ENCODE measurements at regions not wholly inside any gene's neighbourhood (a gene's known extent, or its start where the extent isn't known, plus 50 kb on each side); places are given as distances from the start of the nearest gene placed in this dataset.

DNA sequence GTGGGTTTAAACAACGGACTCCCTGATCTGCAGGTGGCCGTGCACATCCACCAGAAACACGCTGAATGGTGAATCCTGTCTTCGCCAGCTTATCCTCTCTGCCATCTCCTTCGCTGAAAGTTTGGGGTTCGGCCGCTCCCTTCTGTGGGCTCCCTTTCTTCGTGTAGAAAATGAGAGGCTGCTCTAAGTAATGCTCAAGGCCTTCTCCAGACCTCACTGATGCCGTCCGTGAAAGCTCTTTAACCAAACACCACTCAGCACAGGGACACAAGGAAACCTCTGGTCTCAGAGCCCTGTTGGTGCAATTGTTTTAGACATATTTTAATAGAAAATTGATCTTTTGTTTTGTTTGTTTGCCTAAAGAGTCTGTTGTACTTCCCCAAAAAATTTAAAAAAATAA is 596.5 kb downstream of the IRX1 start:
- DNase-seq (ENCODE audit: low read depth), result no peak

DNA sequence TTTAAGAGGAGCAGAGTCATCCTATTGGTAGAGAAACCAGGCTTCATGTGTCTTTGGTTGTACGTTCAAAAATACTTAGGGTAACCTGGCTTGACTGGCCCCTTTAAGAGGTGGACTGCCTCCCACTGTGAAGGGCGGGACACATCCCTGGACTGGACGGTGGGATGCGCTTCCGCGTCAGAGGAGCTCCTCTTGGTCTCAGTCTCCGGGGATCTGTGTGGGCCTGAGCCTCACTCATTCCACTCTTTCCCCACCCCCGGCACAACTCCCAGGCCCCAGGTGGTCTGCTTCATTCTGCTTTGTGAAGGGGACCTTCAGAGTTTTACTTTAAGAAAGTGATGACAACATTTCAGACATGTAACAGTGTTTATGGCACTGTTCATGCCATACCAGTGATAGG is 601.1 kb downstream of the IRX1 start:
- DNase-seq (ENCODE audit: low read depth), result no peak

DNA sequence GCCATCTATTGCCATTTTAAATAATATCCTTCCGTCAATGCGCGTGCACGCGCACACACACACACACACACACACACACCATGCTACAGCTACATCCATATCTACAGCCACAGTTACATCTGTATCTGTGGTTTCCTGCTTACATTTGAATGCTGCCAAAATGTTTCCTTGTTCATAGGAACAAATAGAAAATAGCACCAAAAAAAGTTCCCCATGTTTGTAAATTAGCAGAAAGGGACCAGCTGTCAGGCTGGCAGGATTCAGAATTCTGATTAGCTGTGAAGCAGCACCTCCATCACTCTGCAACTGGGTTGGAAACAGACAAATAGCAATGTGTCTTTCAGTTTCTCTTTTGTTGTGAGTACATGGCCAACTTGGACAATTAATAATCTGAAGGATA is 601.5 kb downstream of the IRX1 start:
- no peak for DNase-seq (ENCODE audit: low read depth)

DNA sequence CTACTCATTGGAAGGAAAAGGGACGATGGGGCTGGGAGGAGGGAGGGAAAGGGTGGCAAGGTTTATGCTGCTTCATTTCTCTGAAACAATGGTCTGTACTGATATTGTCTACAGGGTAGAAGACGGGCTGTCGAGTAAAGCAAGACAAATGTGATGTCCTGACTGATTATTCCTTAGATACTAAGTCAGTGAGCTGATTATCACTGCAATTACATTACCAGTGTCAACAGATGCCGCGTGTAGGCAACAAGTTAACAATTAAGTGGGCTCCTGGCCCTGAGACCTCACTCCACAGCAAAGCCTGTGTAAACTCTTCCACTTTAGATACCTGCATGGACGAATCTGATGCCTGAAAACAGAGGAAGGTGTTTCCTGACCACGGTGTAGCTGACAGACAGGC is 602.8 kb downstream of the IRX1 start:
- no peak for DNase-seq (ENCODE audit: low read depth)

DNA sequence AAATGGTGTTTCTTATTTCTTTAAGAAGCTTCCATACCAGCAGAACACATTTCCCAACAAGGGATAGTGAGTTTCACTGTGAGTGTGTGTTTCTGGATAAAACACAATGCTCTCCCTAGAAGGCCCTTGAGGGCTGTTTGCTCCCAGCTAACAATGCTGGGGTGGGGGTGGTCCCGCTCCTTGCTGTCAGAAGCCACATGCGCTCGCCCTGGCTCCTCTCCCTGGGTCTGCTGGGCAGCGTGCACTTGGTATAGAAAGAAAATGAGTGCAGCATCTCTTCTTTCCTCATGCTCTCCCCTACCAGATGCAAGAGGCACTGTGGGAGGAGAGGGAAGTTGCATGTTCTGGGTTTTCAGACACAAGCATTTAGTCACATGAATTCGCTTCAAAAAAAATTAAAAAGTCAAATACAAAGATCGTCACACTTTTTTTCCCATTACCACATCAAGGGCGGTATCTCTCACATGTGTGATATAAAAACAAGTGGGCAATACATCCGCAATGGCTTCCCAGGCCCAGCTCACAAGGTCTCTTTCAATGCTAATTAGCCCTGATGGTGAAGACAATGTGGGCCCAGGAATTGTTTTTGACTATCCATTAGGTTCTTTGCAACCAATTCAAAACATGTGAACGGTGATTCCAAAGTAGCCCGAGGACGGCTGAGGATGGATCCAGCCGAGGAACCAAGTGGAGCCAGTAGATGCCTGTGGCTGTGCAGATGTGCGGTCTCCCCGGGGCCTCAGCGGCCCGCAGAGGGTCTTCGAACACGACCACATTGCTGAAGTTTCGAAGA is 603.6 kb downstream of the IRX1 start:
- no peak for DNase-seq (ENCODE audit: low read depth)

DNA sequence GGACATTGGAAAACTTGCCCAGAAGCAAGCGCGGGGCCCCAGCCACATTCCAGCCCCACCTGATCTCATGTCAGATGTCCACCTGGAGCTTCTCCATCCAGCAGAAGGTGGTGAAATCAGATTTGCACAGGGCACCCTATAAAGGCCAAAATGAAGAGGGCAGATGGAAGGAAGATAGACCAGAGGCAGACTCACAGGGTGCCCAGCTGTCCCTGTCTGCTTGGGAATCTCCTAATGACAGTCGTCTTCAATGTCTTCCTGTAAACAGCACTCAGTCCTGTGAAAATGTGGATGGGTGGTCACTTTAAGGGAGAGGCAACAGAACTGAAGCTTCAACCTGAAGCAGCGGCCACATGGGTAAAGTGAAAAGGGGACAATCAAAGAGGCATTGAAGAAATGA is 607.5 kb downstream of the IRX1 start:
- no peak for DNase-seq (ENCODE audit: low read depth)

DNA sequence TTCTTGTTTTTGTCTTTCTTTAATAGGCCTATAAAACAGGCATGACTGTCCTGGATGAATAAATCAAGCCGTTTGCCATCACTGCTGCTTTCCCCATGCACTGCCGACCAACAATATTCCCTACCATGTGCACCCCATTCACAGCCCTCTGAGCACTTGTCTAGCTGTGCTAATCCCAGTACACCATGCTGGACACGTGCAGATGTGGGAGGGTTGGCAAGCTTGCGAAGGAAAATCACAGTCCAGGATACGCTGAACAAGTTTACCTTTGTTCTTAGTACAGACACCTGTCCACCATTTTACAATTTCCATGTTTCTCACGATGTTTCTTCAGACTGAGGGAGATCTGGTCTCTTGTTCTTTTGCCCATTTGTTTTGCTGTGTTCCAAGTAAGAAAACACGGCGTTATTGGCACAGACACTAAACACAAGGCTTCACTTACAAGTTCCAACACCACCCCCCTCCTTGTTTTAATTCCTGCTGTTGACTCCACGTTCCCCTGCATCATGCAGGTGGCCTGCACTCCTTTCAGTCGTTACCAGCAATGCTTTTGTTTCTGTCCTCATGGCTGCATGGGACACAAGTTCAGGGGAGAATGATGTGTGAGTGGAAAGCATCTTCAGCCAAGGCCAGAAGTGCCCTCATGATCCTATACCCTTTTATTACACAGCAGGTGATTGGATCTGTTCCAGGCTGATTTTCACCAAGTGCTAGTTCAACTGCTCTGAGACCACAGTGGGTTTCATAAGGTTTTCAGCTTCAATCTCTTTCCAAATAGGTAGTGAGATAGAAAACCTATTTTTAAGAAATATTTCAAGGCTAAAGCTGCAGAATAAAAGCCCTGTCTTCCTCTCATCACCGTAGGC is 608.9 kb downstream of the IRX1 start:
- DNase-seq (ENCODE audit: low read depth), result no peak

DNA sequence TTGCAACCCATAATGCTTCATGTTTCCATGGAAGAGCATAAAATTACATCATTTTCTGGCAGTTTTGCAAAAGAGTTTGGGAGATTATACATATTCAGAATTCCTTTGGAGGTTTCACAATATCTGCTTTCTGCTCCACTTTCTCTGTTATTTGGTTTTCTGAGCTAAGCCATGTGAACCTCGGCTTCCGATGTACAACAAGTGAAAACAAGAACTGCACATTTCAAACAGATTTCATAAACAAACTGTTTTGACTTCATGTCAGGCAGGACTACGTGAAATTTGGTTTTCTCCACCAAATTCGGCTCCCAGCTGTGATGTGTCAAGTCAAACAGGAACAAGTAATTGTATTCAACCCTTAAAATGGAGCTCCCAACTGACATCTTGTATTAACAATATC is 609.8 kb downstream of the IRX1 start:
- no peak for DNase-seq (ENCODE audit: low read depth)

DNA sequence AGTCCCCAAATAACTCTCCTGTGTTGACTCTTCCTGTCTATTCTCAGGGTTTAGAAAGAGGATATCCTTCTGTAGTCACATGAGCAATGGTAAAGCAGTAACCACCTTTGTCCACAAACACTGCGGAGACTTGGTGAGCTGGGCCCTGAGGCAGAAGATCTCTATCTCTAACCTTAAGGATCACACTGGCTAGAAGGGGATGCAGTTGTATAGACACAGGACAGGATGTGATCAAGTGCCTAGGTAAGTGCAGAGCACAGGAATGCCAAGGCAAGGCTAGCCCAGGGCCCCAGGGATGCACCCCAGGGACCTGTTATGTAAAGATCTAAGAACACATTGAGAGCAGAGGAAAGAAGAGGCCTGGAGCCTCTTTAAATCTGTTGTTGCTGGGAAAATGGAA is 610.5 kb downstream of the IRX1 start:
- DNase-seq (ENCODE audit: low read depth), result no peak

DNA sequence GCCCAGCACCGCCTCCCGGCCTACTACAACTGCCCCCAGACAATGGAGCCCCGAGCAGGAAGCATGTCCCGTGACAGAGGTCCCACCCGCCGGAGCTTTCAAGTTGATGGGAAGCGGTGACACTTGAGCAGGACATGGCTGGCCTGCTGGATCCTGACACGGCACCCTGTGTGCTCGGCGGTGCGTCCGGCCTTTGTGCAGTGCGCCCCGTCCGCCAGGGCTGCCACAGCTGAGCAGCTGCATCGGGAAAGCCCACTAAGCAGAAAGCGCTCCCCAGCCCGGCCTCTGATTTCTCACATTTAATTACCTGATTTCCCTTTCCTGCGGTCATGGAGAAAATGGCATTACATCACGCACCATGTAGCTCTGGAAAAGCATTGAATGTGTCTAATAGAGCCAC is 611.9 kb downstream of the IRX1 start:
- DNase-seq (ENCODE audit: low read depth), result no peak

DNA sequence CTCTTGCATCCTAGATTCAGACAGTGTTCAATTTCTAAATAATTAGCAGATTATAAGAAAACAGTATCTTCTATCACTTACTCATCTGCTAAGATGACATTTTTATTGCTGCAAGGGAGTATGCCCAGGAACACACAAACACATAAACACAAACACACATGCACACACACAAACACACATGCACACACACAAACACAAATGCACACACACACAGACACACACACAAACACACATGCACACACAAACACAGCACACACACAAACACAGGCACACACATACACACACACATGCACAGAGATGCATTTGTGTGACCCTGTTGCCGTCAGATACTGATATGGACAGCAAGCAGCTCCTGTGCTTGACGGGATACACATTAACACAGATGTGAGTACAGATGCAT is 612.9 kb downstream of the IRX1 start:
- no peak for DNase-seq (ENCODE audit: low read depth)

DNA sequence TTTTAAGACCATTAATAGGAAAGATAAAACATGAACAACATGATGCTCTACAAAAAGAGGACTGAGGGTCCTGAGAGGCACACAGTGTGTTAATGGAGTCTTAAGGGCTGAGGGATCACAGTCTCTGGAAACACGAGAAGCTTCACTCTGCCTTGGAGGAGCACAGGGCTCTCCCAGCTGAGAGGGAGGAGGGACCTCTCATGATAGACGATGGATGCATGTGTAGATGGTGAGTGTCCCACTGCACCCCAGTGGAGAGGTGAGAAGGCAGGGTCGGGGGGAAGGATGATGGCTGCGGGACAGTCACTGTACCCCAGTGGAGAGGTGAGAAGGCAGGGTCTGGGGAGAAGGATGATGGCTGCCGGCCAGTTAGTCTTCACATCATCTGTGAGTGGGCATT is 613.4 kb downstream of the IRX1 start:
- no peak for DNase-seq (ENCODE audit: low read depth)

DNA sequence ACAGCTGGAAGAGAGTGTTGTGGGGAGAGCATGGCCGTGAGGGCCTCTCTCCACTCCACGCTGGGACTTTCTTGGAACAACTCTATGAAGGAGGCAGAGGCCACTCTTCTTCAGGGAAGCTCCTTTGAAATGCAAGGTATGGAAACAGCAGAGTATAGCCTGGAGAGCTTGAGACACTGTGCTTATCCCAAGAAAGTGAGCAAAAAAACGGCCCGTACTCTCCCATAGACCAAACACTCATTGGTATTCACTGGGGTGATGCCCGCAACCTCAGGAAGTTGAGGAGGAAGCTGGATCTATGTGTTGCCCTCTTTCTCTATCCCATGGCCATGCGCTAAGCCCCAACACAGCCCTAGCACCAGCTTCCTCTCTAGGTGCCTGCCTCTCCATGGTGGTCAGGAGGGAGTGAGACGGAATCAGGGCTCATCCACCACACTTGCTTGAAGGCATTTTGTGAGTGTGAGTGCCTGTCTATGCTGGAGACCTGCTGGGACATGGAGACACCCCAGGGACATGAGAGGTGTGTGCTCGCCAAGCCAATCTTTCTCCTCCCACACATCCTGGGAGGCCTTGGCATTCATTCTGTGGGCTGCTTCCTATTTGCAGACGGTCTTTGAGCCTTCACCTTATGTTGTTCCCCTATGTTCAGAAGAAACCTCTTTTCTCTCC is 616.6 kb downstream of the IRX1 start:
- DNase-seq (ENCODE audit: low read depth), result no peak

DNA sequence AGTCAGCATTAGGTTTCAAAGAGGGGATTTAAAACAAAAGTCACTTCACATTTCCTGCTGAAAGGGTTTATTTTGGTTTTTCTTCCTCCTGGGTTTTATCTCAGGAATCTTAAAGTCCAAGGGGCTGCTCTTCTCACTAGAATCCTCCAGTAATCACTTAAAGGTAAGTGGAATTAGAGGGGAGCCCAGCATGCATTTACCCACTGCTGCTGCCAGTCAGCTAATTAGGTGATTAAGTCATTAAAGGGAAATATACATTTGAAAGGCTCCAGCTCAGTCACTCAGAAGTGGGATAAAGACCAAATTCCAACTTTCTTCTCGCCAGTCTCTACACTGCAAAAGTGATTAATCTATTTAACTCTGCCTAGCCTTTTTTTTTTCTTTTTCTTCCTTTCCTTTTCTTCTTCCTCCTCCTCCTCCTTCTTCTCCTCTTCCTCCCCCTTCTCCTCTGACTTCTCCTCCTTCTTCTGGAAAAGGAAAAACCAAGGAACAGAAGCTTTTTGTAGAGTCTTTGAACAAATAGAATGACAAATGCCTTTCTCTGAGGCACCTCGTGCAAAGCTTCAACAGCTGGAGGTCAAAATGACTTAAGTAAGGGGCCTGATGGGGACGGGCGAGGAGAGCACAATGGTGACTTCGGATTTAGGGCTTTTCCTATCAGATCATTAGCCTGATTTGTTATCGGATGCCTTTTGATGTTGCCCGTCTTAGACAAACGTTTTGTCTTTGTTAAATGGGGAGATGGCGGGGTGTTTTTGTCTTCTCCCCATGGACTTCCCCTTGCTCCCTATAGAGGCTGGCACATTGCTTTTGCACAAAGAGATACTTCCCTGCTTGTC is 617.6 kb downstream of the IRX1 start:
- DNase-seq (ENCODE audit: low read depth), result no peak

DNA sequence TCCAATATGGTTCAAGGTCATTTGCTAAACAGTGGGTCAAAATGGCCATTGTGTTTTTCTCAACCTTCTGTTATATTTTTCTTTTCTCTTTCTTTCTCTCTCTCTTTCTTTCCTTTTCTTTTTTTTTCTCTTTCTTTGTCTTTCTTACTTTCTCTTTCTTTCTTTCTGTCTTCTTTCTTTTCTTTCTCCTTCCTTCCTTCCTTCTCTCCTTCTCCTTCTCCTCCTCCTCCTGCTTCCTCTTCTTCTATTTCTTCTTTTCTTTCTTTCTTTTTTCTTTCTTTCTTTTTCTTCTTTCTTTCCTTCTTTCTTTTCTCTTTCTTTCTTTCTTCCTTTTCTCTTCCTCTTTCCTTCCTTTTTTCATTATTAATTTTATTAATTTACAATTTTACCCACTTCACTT is 619.5 kb downstream of the IRX1 start:
- DNase-seq (ENCODE audit: low read depth), result no peak

DNA sequence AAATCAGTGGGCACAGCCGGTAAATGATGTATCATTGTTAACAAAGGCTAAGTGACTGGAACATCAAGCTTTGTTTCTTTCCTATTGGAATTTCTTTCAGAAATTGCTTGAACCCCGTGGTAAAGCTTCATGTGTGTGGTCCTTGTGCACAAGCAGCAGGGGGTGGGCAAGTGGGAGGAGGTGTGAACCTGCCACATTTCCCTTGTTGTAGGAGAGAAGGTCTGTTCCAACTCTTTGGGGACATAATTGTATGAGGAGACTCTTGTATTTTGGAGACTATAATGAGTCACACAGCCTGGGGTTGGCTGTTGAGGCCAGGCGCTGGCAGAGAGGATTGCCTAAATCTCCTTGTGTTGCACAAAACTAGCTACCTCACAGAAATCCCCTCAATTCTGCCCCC is 620.5 kb downstream of the IRX1 start:
- no peak for DNase-seq (ENCODE audit: low read depth)

DNA sequence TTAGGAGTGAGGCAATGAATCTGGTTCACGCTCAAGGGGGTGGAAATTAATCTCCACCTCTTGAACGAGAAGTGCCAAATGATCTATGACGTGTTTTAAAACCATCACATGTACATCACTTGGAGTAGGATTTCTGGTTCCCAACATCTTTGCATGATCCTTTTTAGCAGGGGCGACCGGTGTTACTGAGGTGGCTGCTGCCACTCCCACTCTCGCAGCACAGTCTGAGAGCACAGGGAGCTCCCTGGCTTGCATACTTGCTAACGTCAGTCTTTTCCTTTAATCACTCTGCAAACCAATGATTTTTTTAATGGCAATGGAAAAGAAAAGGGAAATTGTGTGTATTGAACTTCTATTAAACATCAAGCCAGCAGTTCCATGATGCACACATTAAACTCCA is 624.4 kb downstream of the IRX1 start:
- DNase-seq (ENCODE audit: low read depth), result no peak

DNA sequence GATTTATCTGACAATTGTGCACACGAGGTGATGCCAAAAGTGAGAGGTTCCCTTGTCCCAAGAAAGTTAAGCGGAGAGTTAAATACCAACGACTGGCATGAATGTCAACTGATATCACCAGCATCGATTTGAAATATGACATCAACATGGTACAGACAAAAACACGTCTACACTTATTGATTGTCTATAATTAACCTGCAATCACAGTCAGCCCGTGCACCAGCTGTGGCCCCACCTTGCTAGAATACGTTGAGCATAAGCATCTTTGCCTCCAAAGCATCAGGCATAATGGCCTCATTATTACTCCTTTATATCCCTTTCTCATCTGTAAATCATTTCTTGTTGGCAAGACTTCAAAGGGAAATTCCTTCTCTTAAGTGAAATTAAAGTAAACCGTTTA is 625.4 kb downstream of the IRX1 start:
- DNase-seq (ENCODE audit: low read depth), result no peak

DNA sequence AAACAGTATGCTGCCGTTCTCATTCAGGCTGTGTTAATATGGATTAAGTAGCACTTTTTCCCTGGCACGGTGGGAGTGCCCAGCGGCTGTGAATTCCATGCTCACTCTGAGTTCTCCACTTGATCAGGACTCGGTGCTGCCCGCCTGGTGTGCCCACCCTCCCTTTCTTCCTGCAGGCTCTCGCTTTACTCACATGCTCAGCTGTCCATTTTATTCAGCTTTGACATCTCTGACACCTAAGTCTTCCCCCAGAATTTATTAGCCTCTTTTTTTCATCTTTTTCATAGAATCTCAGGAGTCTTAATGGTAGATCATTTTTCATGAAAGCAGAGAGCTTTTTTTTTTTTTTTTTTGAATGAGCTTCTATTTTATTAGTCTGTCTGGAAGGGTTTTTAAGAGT is 626.5 kb downstream of the IRX1 start:
- no peak for DNase-seq (ENCODE audit: low read depth)

DNA sequence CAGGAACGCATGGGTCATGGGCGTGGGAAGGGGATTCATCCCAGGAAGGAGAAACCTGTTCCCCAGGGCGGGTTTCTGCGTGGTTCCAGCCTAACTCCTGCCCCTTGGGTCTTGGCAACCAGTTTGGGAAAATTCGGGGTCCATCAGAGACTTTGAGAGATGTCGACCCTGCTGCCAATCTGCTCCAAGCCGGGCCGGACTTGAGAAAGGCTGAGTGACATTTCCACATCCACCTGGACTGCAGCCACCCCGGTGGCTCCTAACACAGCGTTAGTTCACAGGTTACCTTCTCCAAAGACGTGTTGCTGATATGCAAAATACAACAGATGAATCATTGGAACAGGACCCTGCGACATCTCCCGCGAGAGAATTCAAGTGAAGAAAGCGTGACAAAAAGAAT is 627.2 kb downstream of the IRX1 start:
- DNase-seq (ENCODE audit: low read depth), result no peak

DNA sequence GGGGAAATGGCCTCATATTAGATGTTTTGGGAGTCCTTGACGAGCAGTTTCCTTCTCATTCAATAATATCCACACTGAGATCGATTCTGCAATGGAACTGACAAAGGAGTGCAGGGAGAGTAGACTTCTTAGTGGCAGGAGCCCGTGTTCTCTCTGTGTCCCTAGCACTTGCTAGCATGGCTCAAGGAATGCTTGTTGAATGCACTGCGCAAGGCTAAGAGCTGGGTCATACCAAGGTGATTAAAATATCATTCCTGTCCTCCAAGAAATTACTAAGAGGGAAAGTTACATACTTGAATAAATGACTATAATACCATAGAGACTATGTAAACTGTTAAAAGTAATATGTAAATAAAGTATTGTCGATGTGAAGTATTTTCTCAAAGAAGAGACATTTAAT is 630.1 kb downstream of the IRX1 start:
- no peak for DNase-seq (ENCODE audit: low read depth)

DNA sequence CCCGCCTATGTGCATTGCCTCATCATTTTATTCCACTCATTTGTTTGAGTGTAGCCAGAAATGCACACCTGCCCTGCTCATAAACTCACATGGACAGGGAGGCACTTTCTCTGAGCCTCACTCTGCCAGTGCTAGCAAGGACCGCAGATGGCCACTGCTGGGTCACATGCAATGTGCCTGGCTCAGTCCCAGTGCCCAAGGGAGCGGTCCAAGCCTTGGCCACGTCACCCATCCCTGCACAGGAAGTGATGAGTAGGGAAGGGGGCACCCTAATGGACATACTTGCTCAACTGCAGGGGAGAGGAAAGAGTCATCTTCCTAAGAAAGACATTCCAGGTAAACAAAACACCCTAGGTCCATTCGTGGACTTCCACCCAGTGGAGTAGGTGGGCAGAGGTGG is 630.9 kb downstream of the IRX1 start:
- DNase-seq (ENCODE audit: low read depth), result no peak

All from HS-27A (cell line).